GM21423 (cell line): ENCODE measurements at regions not wholly inside any gene's neighbourhood (a gene's known extent, or its start where the extent isn't known, plus 50 kb on each side); places are given as distances from the start of the nearest gene placed in this dataset.

Source experiments
- ATAC-seq: cut with Tn5 transposase; IDR thresholded peaks from one replicate; pipeline ENCODE4 v1.9.1; 2021; ENCODE audit warnings: mild to moderate bottlenecking, moderate library complexity; ENCODE audit not compliant: unreplicated experiment

DNA sequence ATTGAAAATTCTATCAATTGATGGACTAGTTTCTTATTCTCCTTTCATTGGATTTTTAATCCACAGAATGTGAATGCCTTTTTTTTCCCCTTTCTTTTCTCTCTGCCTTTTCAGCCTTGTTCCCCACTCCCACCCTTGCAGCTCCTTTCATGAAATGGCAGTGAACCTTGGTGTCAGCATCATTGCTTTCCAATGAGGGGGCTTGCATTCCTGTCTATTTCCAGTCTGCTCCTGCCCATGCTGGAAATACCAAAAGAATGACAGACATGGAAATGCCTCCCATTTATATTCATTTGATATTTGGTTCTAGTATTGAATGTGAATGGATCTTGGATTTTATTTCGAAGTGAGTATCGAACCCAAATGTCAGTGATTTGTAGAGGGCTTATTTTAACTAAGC, 162.7 kb upstream of the SGCD start:
- ATAC-seq, result no peak

DNA sequence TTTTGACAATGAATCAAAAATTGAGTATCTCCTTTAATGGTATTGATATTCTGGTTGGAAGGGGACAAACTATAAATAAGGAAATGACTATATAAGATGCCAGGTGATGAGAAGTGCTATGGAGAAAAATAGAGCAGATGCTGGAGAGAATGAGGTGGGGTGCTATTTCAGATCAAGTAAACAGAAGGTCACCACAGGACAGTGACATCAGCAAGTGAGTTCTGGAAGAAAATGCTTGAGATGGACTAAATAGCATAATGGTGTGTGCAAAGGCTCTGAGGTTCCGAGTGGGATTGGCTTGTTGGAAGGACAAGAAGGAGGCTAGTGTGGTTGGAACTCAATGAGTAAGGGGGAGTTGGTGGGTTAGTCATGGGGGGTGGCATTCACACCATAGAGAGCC, 157.5 kb upstream of the SGCD start:
- ATAC-seq, result no peak

DNA sequence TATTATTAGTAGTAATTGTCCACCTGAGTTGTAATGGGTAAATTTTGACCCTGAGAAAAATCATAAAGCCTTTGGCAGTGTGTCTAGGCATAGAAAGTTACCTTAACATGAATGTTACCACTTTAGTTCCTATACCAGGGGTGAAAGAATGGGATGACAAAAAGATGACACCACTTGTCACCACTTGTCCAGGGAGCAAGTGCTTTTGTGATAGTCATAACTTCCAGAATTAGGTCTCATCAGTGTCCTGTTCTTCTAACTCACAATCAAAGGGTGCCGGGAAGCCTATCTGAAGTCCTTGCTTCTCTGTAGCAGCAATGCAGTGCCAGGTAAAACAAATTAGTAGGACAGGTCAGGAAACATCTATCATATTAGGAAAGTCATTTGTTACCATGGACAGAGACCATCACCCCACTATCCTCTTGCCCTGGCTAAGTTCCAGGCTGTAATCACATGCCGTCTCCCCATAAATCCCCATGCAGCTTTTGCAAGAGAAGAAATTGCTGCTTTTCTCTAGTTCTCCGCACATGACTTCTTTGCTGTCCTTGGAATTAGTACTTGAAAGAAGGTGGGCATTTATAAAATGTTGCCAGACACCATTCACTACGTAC, 156.5 kb upstream of the SGCD start:
- no peak for ATAC-seq

DNA sequence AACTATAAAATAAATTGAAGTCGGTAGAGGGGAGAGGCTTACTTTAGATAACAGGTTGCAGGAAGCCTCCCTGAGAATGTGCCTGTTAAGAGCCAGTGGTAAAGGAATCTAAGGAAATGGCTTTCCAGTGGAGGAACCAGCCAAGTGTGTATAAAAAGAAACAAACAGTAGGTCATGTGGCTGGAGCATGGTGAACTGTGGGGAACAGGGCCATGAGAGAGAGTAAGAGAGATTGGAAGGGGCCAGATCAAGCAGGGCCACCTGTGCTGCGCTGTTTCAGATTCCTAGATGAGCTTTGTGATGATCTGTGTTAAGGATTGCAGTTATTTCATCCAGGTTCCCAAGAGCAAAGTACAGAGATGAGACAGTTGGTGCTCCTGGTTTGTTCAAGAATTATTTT, 152.7 kb upstream of the SGCD start:
- ATAC-seq, result no peak

DNA sequence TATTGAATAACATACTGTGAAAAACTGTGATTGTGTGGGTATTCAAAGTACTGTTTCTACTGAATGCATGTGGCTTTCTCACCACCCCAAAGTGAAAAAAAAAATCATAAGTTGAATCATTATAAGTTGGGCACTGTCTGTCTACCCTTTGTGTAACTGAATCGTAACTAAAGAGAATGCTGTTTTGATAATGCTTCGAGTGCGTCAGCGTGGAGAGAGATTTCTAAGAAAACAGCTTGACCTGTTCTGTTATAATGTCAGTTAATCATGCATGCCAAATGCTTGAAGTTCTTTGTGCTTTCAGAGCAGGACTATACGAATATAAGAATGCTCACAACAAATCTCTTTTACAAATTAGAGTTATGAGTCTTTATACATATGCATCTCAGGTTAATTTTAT, 148.8 kb upstream of the SGCD start:
- ATAC-seq, result no peak

- no peak for ATAC-seq
Observed at GRCh38 chr5:156181656-156182055, 145.3 kb upstream of the SGCD start.

DNA sequence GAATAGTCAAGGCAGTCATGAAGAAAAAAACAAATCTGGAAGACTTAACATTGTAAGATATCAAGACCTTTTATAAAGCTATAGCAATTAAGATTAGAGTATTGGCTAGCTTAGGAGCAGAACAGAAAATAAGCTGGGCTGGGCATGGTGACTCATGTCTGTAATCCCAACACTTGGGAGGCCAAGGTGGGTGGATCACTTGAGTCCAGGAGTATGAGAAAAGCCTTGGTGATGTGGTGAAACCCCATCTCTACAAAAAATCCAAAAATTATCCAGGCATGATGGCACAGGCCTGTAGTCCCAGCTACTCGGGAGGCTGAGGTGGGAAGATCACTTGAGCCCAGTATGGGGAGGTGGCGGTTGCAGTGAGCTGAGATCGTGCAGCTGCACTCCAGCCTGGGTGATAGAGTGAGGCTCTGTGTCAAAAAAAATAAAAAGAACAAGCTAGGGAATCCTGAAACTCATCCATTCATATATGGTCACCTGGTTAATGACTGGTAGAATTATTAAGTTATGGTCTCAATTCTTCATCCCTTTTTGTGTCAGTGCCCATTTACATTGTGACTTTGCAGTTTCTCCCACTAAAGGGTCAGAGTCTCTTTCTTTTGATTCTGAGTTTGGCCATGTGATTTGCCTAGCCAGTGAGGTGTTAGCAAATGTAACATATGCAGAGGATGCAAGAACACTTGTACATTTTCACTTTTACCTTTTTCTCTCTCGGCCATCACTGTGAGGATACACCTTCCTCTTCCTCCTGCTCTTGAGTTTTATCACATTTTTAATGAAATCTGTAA, 144.6 kb upstream of the SGCD start:
- no peak for ATAC-seq

DNA sequence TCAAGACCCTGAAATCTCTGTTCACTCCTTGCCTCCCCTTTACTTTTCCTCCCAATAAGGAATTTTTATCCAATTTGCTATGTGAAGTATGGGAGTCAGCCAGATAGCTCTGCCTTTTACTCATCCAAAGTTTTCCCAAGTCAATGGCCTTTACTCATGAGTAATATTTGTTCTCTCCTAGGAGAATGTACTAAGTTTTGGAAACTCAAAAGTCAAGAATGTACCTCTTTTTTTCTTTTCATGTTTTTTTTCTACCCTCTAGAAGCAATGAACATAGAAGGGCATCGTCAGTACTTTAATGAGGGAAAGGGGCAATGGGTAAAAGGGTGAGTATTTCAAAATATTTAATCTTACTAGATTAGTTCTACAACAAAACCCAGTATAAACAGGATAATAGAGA, 140.2 kb upstream of the SGCD start:
- no peak for ATAC-seq

- no peak for ATAC-seq
Observed at GRCh38 chr5:156188016-156188415, 138.9 kb upstream of the SGCD start.

GRCh38 chr5:156189628-156190027, 137.3 kb upstream of the SGCD start:
- ATAC-seq, result no peak

- ATAC-seq, result no peak
Observed at GRCh38 chr5:156191547-156191946, 135.4 kb upstream of the SGCD start.

- no peak for ATAC-seq
Observed at GRCh38 chr5:156197042-156197635, 129.8 kb upstream of the SGCD start.

DNA sequence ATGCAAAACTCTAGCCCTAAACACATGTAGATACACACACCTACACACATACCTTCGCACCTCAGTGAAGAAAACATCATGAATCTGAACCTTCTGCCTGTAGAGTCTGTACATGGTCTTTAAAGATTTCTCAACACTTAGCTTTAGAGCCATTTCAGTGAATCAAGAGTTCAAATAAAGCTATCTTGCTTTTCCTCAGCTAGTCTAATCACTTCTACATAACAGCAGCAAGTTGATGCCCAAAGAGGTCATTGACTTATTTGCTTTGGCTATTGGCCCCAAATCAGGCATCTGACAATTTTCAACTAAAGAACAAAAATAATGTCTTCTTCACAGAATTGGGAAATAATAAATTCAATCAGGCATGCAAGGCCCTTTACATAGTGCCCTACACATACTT, 127.9 kb upstream of the SGCD start:
- no peak for ATAC-seq

GRCh38 chr5:156200938-156201787, 125.8 kb upstream of the SGCD start:
- ATAC-seq, result no peak

DNA sequence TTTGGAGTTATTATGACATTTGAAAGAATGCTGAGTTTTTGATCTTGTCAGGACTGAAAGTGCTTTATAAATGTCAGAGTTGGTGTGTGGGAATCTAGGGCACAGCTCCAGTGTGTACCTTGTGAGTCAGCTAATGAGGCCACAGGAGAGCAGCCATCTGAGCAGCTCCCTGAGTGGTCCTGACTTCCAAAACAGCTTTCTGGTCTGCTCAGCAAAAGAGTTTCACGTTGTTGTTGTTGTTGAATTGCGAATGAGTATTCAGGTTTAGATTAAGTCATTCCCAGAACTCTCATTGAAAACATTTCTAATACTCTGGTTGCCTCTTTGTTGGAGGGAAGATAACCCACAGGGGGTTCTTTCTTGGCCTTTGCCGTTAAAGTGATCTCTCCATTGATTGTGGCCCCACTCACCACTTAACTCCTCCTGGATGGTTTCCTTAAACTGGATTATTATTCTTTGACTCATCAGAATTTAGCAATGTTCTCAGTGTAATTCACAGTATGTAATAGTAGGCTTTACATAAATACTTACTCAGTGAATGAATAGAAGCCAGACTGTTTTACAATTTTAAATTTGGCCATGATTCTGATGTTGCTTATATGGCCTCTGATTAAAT, 125.1 kb upstream of the SGCD start:
- ATAC-seq, result no peak

DNA sequence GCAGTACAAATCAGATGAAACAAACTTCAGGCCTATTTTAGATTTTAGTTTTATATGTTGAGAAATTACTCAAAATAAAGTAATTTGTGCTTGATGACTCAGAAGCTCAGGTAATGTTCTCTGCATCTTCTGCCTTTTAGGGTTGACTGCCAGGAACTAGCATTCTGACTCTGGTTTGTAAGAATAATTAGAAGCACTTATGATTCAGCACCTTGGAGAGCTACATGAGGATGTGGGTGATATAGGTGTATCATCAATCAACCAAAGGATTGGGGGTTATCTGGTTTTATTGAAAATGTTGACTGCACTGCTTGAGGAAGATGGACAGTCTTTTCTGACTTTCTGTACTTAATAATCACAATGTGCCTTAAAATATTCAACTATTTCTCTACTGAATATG, 118.7 kb upstream of the SGCD start:
- no peak for ATAC-seq

GRCh38 chr5:156218367-156219158, 108.4 kb upstream of the SGCD start:
- ATAC-seq, result no peak

- ATAC-seq, result no peak
Observed at GRCh38 chr5:156219483-156220005, 107.4 kb upstream of the SGCD start.

GRCh38 chr5:156221816-156222215, 105.1 kb upstream of the SGCD start:
- ATAC-seq, result no peak

DNA sequence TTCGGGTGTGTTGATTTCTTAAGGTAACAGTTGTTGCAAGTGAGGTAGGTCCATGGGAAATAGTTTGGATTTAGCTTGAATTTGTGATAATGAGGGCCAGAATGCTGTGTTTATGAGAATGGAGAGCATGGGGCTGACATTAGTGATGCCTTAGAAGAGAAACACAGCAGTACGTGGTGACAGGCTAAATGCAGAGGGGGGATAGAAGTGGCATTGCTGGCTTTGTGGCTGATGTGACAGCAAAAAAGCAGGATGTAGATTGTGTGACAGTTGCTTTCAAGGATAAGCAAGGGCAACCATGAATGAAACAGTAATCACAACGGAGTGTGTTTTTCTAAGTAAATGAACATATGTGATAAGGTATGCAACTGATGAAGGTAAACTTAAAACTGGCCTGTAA, 103.4 kb upstream of the SGCD start:
- ATAC-seq, result no peak
